Effector CD4-positive, alpha-beta T cell (primary cell): ENCODE measurements at regions not wholly inside any gene's neighbourhood (a gene's known extent, or its start where the extent isn't known, plus 50 kb on each side); places are given as distances from the start of the nearest gene placed in this dataset.
"Not testable (repeated sequence)": the region's sequence is repeated elsewhere in the genome, so short reads cannot be mapped to it uniquely, and the experiment has no call there.

Source experiments
- DNase-seq: peaks from one replicate; pipeline ENCODE4 v3.0.0-alpha.2; 2020

GRCh38 chr18:73384246-73384645 is 516.5 kb upstream of the NETO1 start:
- DNase-seq, result no peak

GRCh38 chr18:73381699-73382036 is 513.9 kb upstream of the NETO1 start:
- DNase-seq, result no peak

DNA sequence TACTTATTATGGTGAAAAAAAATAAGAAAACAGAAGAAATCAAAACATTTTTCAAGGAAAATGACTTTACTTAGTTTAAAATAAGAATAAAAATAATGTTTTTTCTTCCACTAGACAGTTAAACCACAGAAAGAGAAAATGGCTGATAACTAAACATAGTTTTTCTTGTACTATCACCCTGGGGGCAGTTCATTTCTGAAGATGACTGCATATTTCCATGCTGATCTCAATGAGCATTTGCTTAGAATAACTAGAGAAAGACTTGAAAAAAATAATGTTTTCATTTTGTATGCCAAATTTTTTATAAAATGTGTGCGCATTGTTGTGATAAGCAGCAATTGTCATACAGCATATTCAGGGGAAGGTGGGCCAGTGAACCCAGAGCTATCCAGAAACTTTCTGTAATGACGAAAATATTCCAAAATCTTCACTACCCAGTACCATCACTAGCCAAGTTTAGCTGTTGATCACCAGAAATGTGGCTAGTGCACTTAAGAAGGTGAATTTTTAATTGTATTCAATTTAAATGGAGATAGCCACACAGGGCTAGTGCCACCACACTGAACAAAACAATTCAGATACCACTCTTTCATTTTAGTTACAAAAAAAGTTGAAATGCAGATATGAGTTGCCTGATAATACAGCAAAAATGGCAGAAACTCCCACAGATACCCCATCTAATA is 513.4 kb upstream of the NETO1 start:
- DNase-seq, result no peak

GRCh38 chr18:73366713-73367112 is 498.9 kb upstream of the NETO1 start:
- no peak for DNase-seq

GRCh38 chr18:73365018-73365417 is 497.2 kb upstream of the NETO1 start:
- DNase-seq, result no peak

DNA sequence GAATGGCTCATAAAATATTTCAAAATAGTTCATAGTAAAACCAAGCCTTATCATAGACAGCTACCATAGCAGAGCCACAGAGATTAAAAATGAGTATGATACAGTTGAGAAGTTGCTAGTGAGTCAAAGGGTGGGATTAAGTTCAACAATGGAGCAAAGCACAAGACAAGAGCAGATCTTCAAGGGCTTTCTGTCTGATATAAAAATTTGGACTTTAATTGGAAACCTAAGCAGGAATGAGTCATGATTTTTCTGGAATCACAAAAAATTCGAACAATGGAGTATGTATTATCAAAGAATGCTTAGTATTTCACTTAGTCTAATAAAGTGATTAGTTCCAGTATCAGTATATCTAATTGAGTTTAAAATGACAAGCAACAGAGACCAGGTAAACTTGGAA is 487.3 kb upstream of the NETO1 start:
- no peak for DNase-seq

- DNase-seq, result no peak
Observed at GRCh38 chr18:73352546-73352945, 484.8 kb upstream of the NETO1 start.

- DNase-seq, result no peak
Observed at GRCh38 chr18:73340135-73340977, 472.6 kb upstream of the NETO1 start.

DNA sequence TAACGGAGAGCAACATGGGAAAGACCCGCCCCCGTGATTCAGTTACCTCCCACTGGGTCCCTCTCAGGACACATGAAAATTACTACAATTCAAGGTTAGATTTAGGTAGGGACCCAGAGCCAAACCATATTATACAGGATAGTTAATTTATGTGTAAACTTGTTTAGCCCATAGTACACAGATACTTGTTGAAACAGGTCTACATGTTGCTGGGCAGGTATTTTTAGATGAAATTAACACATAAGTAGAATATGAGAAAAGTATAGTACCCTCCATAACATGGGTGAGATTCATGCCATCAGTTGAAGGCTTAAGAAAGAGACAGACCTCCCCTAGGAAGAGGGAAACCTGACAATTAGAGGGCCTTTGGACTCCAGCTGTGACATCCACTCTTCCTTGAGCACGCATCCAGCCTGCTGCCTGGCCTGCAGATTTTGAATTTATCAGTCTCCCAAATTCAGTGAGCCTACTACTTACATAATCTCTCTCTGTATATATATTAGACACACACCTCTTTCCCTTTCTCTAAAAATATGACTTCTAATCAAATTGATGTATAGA is 463.5 kb upstream of the NETO1 start:
- no peak for DNase-seq

DNA sequence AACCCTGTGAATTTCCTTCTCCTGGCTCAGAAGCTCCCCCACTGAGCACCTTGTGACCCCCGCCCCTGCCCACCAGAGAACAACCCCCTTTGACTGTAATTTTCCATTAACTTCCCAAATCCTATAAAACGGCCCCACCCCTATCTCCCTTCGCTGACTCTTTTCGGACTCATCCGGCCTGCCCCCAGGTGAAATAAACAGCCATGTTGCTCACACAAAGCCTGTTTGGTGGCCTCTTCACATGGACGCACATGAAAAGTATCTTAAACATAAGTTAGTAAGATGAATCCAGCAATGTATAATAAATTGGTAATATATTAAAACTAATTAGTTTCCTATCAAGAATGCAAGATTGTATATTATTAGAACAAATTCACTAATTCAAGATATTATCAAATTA is 462.3 kb upstream of the NETO1 start:
- not testable (repeated sequence) for DNase-seq

- not testable (repeated sequence) for DNase-seq
Observed at GRCh38 chr18:73324187-73324831, 456.5 kb upstream of the NETO1 start.

GRCh38 chr18:73318739-73319479 is 451.1 kb upstream of the NETO1 start:
- DNase-seq, result no peak

DNA sequence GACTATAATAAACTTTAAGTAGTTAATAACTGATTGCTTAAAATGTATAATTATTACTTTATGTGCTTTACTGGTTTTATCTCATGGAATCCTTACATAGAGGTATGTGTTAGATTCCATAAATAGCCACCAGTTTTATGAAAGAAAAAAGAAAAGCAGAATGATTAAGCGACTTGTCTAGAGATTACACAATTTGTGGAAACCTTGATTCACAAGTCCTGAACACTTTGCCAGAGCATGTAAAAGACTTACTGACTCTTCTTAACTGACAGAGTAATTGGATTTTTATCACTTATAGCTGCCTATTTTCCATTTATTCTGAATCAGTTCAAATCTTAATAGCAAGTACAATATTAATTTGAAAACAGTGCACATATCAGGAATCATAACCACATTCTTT is 448.7 kb upstream of the NETO1 start:
- DNase-seq, result no peak

- DNase-seq, result no peak
Observed at GRCh38 chr18:73315381-73315780, 447.6 kb upstream of the NETO1 start.

DNA sequence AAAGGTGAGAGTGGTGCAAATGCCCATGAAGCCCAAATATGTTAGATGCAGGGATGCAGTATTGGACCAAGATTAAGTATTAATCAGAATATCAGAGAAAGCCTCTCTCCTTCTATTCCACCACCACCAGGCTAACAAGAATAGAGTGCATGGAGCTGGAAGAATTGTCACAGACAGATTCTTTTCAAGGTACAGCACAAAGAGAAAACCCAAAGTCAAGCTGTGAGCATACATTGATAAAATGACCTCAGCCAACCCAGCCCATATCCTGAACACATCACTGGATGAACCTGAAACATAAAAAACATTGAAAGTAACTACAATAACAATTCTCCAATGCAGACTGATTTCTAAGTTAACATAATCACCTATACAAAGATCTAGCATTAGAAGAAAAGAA is 445.7 kb upstream of the NETO1 start:
- DNase-seq, result no peak

- DNase-seq, result no peak
Observed at GRCh38 chr18:73296686-73297085, 428.9 kb upstream of the NETO1 start.

DNA sequence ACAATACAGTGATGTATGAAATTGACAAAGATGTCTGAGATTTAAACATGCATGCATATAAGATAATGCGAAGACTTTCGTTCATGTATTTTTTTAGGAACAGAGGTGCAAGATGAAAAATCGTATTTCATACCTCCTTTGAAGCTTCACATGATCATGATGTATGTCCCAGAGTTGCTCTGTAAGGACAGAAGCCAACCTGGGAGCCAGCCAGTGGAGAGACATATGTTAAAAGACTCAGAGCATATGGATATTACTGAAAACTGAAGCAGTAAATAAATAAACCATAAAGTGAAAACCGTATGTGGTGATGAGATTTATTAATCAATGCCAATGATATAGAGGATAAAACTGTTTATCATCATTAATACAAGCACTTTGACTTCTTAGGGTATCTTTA is 424.4 kb upstream of the NETO1 start:
- no peak for DNase-seq

GRCh38 chr18:73288813-73289212 is 421.0 kb upstream of the NETO1 start:
- no peak for DNase-seq

DNA sequence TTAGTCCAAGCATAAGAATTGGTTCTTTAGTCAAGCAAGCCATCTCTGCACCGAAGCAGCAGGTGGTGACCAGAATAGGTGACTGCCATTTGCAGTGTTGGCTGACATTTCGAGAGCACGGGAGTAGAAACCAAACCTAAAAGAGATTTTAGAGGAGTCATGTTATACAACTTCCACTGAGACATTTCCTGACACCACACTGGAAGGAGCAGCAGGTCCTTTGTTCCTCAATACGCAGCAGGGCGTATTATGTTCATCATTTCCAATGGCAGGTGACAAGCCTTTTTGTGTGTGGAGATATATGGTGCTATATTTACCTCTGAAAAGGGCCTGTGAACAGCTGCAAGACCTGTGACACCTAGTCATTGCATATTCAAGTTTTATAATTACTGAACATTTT is 418.8 kb upstream of the NETO1 start:
- DNase-seq, result no peak

GRCh38 chr18:73283788-73284187 is 416.0 kb upstream of the NETO1 start:
- no peak for DNase-seq

- DNase-seq, result no peak
Observed at GRCh38 chr18:73283032-73283431, 415.2 kb upstream of the NETO1 start.

DNA sequence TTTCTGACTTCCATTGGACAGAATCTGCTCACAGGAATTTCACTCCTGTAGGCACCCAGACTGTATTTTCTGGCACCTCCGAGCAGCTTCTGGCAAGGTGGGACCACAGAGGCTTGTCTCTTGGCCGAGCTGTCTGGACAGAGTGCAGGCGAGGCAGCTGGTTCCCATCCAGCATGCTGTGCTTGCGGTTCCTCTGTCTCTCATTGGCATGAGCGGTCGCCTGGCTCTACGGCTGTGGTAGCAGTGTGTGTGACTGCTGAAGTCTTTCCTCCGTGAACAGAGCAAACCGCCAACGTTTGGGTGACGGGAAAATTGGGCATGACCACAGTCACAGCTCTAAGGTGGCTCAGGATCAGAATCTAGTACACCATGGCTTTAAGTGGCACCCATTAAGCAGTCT is 411.7 kb upstream of the NETO1 start:
- no peak for DNase-seq
